HepG2 (cell line): ENCODE measurements at regions not wholly inside any gene's neighbourhood (a gene's known extent, or its start where the extent isn't known, plus 50 kb on each side); places are given as distances from the start of the nearest gene placed in this dataset.

Experiments
- ATAC-seq: fragments of 200-7000 bp; cut with Tn5 transposase; 3 replicates; pipeline ENCODE4 v1.9.1; 2020; ENCODE audit warnings: mild to moderate bottlenecking, moderate library complexity
- BruUV-seq: library from RNA; stranded (reverse); fragments of 400-500 nt; replicated peaks from 2 replicates; lab custom pipeline; 2021; lab: Mats Ljungman, UMichigan
- CTCF ChIA-PET: fragments of 300-600 bp; formaldehyde crosslinking; extraction: SDS; loops from one replicate; lab custom pipeline; 2021; ENCODE audit warnings: low total read pairs, inconsistent platforms, low intra/inter-chr PET ratio; lab: Yijun Ruan, JAX
- POLR2A ChIA-PET: fragments of 350-600 bp; sonication (Branson Sonifier 250); formaldehyde crosslinking; loops from one replicate; lab custom pipeline; 2020; ENCODE audit warnings: antibody characterized with exemption, inconsistent platforms; lab: Yijun Ruan, JAX
- DNase-seq: peaks from one replicate; pipeline ENCODE4 v3.0.0-alpha.2; 2015; ENCODE audit warnings: low spot score
- FAIRE-seq: peaks from 3 replicates; lab custom pipeline; 2011; peaks lifted over from hg19 to GRCh38; lab: Jason Lieb, UNC
- H2AFZ ChIP-seq: one replicate; pipeline ENCODE4 v1.6.1; 2011; ENCODE audit warnings: low read length, inconsistent platforms
- H3K27ac ChIP-seq: fragments of 300-600 bp; 3 replicates; pipeline ENCODE4 v1.8.0; 2011; ENCODE audit warnings: mixed run types, mild to moderate bottlenecking, mixed read lengths, low read length, inconsistent platforms; ENCODE audit not compliant: insufficient read depth; ENCODE audit errors: extremely low read length
- H3K27me3 ChIP-seq, 2 experiments: fragments of 200-600 bp in 1 of 2; 2 replicates in 1 of 2; 3 replicates in 1 of 2; pipeline versions ENCODE4 v1.6.0 to v1.8.0; 2011; ENCODE audit warnings: low read length in 2 of 2, mild to moderate bottlenecking in 2 of 2, moderate library complexity in 2 of 2, inconsistent platforms in 1 of 2; ENCODE audit not compliant: insufficient read depth in 2 of 2, control insufficient read depth in 1 of 2
- H3K36me3 ChIP-seq, 2 experiments: fragments of 200-600 bp in 1 of 2; replicated peaks in 1 of 2; 2 replicates in 1 of 2; 3 replicates in 1 of 2; pipeline versions ENCODE4 v1.5.1 to v1.8.0; 2011; ENCODE audit warnings: low read length in 2 of 2, inconsistent platforms in 1 of 2; ENCODE audit not compliant: insufficient read depth in 2 of 2, control insufficient read depth in 1 of 2
- H3K4me1 ChIP-seq: 2 replicates; pipeline ENCODE4 v1.5.1; 2012; ENCODE audit warnings: low read length, inconsistent platforms; ENCODE audit not compliant: insufficient read depth
- H3K4me2 ChIP-seq: 2 replicates; pipeline ENCODE4 v1.6.0; 2011; ENCODE audit warnings: low read depth, low read length, inconsistent platforms
- H3K4me3 ChIP-seq, 3 experiments: fragments of 200-600 bp in 1 of 3; sonication (generic), shearing (Covaris generic) in 1 of 3; replicated peaks in 1 of 3; 2 replicates each; pipeline ENCODE4 v1.5.1; 2011 to 2016; ENCODE audit warnings: low read length in 3 of 3, inconsistent platforms in 2 of 3, low read depth in 2 of 3, mild to moderate bottlenecking in 2 of 3, control low read depth in 1 of 3, mixed read lengths in 1 of 3; ENCODE audit not compliant: insufficient read depth in 1 of 3
- H3K79me2 ChIP-seq: one replicate; pipeline ENCODE4 v1.6.1; 2011; ENCODE audit warnings: low read length, inconsistent platforms; ENCODE audit not compliant: insufficient read depth
- H3K9ac ChIP-seq: 2 replicates; pipeline ENCODE4 v1.6.0; 2011; ENCODE audit warnings: mild to moderate bottlenecking, low read depth, low read length, inconsistent platforms; ENCODE audit not compliant: insufficient read depth
- H3K9me3 ChIP-seq: 2 replicates; pipeline ENCODE4 v1.5.1; 2012; ENCODE audit warnings: mild to moderate bottlenecking, low read length
- H4K20me1 ChIP-seq: 2 replicates; pipeline ENCODE4 v1.6.0; 2011; ENCODE audit warnings: inconsistent platforms, mild to moderate bottlenecking, low read length, moderate library complexity; ENCODE audit not compliant: insufficient read depth
- ATF7 ChIP-seq, 2 experiments: fragments of 450-650 bp in 1 of 2; sonication (generic) in 1 of 2; formaldehyde crosslinking in 1 of 2; IDR thresholded peaks; 2 replicates each; pipeline versions ENCODE4 v1.4.0 to v1.6.1; 2016 to 2020; ENCODE audit warnings: antibody characterized with exemption in 1 of 2, mild to moderate bottlenecking in 1 of 2, missing genetic modification reagents in 1 of 2
- MTF2 ChIP-seq: sonication (generic); formaldehyde crosslinking; IDR thresholded peaks from 2 replicates; pipeline ENCODE4 v1.5.0; 2020; ENCODE audit warnings: missing genetic modification reagents, borderline replicate concordance
- RCOR2 ChIP-seq: IDR thresholded peaks from 2 replicates; pipeline ENCODE4 v1.6.1; 2016; ENCODE audit warnings: missing biosample characterization, missing genetic modification reagents
- SIX1 ChIP-seq: sonication (generic); formaldehyde crosslinking; IDR thresholded peaks from 2 replicates; pipeline ENCODE4 v1.4.0; 2020; ENCODE audit warnings: missing genetic modification reagents, borderline replicate concordance
- SMAD3 ChIP-seq: sonication (generic); formaldehyde crosslinking; IDR thresholded peaks from 2 replicates; pipeline ENCODE4 v1.4.0; 2020; ENCODE audit warnings: missing genetic modification reagents
- YEATS2 ChIP-seq: sonication (generic); formaldehyde crosslinking; IDR thresholded peaks from 2 replicates; pipeline ENCODE4 v1.4.0; 2020; ENCODE audit warnings: missing genetic modification reagents, borderline replicate concordance
- ZNF3 ChIP-seq: IDR thresholded peaks from 2 replicates; pipeline ENCODE4 v1.7.0; 2017; ENCODE audit warnings: inconsistent platforms
- ZNF552 ChIP-seq: sonication (generic); formaldehyde crosslinking; IDR thresholded peaks from 2 replicates; pipeline ENCODE4 v1.9.0; 2022; ENCODE audit warnings: missing genetic modification reagents, mild to moderate bottlenecking, borderline replicate concordance
- WGBS: methylation state at CpG from one replicate; pipeline ENCODE4 v1.1.6; 2017; ENCODE audit warnings: low lambda C conversion rate; 5-methylcytosine and 5-hydroxymethylcytosine counted together
- in situ Hi-C: cut with HindIII; loops from 2 replicates; pipeline ENCODE4 v1.10.0; 2017; ENCODE audit warnings: low pct_unique_long_range_greater_than_20kb; ENCODE audit not compliant: extremely low pct_ligation_motif_present
- intact Hi-C: fragments of 100-400 bp; cut with micrococcal nuclease; formaldehyde crosslinking; loops from one replicate; pipeline ENCODE4 v1.10.0; 2022; ENCODE audit not compliant: unreplicated experiment
- TF ChIP-seq, protein P1 (sequence below): sonication (generic); formaldehyde crosslinking; IDR thresholded peaks from 2 replicates; pipeline ENCODE4 v1.8.1; 2022; ENCODE audit warnings: mild to moderate bottlenecking, missing genetic modification reagents
- TF ChIP-seq, protein P2 (sequence below), 2 experiments: fragments of 450-650 bp in 1 of 2; sonication (generic) in 1 of 2; formaldehyde crosslinking; IDR thresholded peaks; 2 replicates each; pipeline versions ENCODE4 v1.5.0 to v1.8.0; 2020 to 2022; ENCODE audit warnings: mild to moderate bottlenecking in 1 of 2, missing genetic modification reagents in 1 of 2
- TF ChIP-seq, protein P3 (sequence below): sonication (generic); formaldehyde crosslinking; IDR thresholded peaks from 2 replicates; pipeline ENCODE4 v1.8.1; 2023; ENCODE audit warnings: mild to moderate bottlenecking, inconsistent platforms, moderate library complexity, missing genetic modification reagents, borderline replicate concordance

DNA sequence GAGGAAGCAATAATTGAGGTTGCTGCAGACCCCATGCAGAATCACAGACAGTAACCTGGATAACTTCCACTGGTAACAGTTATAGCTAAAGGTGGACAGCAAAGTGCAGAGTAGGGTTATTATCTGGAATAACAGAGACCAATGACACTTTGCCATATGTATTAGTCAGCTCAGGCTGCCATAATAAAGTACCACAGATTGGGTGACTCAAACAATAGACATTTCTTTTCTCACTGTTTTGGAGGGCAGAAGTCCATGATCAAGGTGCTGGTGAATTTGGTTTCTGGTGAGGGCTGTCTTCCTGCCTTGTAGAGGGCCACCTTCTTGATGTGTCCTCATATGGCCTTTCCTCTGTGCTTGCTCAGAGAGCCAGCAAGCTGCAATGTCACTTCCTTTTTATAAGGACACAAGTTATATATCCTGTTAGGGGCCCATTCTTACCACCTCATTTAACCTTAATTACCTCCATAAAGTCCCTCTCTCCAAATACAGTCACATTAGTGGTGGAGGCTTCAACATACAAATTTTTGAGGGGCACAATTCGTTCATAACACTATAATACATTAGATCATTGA lies 191.0 kb upstream of the LRP1B start:
- H3K36me3 ChIP-seq: no peaks in the 10 kb centered on the region
- H3K9me3 ChIP-seq: no peaks in the 10 kb centered on the region
- H3K4me3 ChIP-seq: no peak overlapping the region
- no TSS peak for BruUV-seq
- in situ Hi-C loops (no loop called here), intact Hi-C loops (no loop called here)
- DNase-seq (no peak), FAIRE-seq (no peak), ATAC-seq (no peak)
- H2AFZ ChIP-seq: no peak overlapping the region
- no peaks in the 10 kb centered on the region for H4K20me1 ChIP-seq
- H3K4me1 ChIP-seq: no peaks in the 10 kb centered on the region
- no peaks in the 10 kb centered on the region for H3K27me3 ChIP-seq
- POLR2A ChIA-PET: no interaction called here
- 3% methylated on average over 1 of the region's 1 CpG for WGBS
- H3K79me2 ChIP-seq: no peaks in the 10 kb centered on the region
- TF ChIP-seq SIX1 (no peak), RCOR2 (CRISPR knock-in tag) (no peak), MTF2 (CRISPR knock-in tag) (no peak), ZNF3 (CRISPR knock-in tag) (no peak), ATF7 (IDR thresholded peaks at IDR 0.05) (no peak), ATF7 (CRISPR knock-in tag; IDR thresholded peaks at IDR 0.05) (no peak), SMAD3 (no peak), YEATS2 (CRISPR knock-in tag) (no peak), ZNF552 (CRISPR knock-in tag) (no peak)
- TF ChIP-seq, protein P1, sequence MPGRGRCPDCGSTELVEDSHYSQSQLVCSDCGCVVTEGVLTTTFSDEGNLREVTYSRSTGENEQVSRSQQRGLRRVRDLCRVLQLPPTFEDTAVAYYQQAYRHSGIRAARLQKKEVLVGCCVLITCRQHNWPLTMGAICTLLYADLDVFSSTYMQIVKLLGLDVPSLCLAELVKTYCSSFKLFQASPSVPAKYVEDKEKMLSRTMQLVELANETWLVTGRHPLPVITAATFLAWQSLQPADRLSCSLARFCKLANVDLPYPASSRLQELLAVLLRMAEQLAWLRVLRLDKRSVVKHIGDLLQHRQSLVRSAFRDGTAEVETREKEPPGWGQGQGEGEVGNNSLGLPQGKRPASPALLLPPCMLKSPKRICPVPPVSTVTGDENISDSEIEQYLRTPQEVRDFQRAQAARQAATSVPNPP (CRISPR knock-in tag): no peak
- TF ChIP-seq, protein P2, sequence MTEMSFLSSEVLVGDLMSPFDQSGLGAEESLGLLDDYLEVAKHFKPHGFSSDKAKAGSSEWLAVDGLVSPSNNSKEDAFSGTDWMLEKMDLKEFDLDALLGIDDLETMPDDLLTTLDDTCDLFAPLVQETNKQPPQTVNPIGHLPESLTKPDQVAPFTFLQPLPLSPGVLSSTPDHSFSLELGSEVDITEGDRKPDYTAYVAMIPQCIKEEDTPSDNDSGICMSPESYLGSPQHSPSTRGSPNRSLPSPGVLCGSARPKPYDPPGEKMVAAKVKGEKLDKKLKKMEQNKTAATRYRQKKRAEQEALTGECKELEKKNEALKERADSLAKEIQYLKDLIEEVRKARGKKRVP (CRISPR knock-in tag; IDR thresholded peaks at IDR 0.05): no peak
- TF ChIP-seq, protein P3, sequence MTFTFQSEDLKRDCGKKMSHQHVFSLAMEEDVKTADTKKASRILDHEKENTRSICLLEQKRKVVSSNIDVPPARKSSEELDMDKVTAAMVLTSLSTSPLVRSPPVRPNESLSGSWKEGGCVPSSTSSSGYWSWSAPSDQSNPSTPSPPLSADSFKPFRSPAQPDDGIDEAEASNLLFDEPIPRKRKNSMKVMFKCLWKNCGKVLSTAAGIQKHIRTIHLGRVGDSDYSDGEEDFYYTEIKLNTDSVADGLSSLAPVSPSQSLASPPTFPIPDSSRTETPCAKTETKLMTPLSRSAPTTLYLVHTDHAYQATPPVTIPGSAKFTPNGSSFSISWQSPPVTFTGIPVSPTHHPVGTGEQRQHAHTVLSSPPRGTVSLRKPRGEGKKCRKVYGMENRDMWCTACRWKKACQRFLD (CRISPR knock-in tag): no peak
- TF ChIP-seq, all 625 proteins: peak for 0
- CTCF ChIA-PET: no interaction called here
- Histone ChIP-seq H3K27ac (no peak overlapping the region), H3K9ac (no peak overlapping the region), H3K4me2 (no peak overlapping the region)
